ENCODE measurements at regions not wholly inside any gene's neighbourhood (a gene's known extent, or its start where the extent isn't known, plus 50 kb on each side); places are given as distances from the start of the nearest gene placed in this dataset.

DNA sequence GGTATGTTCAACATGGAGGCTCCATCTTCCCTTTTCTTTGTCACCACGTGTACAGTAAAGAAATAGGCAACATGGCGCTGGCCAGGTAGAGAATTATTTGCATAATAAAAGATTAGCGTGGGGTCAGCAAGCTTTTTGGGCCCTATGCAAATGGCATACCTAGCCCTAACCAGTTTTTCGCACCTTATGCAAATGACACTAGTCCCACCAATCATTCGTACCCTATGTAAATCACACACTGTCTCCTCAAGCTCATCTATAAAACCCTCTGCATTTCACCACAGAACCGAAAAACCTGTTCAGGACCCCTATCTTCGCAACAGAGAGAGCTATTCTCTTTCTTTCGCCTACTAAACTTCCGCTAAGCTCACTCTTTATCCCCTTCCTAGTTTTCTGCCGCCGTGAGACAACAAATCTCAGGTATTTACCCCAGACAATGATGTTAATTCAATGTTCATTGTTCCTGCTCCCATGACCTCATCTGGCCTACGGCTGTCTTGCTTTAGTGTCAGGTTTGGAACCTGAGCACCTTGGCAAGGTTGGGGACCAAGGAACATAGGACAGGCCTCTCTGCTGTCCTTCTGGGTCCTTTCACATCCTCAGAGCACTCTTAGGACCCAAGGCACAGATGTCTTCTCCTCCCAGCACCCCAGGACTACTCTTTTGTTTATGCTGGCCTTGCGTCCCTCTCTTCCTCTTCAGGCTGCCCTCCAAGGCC is 180.7 kb upstream of the RAI14 start:
- H3K9me3 Mint-ChIP-seq = peaks cover 0 to 10% (median 0%) of the 10 kb centered on the region in 7 donors
- Histone ChIP-seq H4K20me1 (ENCODE audit: insufficient read depth, low read length) (no peaks in the 10 kb centered on the region), H3K4me1 (ENCODE audit: control insufficient read depth in 1 of 2, insufficient read depth in 2 of 2, low read length in 2 of 2) (no peaks in the 10 kb centered on the region), H3K27me3 (ENCODE audit: control insufficient read depth in 2 of 2, insufficient read depth in 2 of 2, low read length in 2 of 2) (no peaks in the 10 kb centered on the region), H3K79me2 (ENCODE audit: insufficient read depth, low read length) (no peaks in the 10 kb centered on the region), H3K36me3 (replicated peaks in 1 of 2; ENCODE audit: control insufficient read depth in 1 of 2, insufficient read depth in 2 of 2, low read length in 2 of 2) (no peaks in the 10 kb centered on the region), H3K9ac (ENCODE audit: insufficient read depth, low read length, poor library complexity, severe bottlenecking) (no peak overlapping the region), H3K27ac (ENCODE audit: low read depth in 1 of 2, low read length in 2 of 2) (no peak overlapping the region), H3K4me3 (replicated peaks in 1 of 3; ENCODE audit: low read depth in 2 of 3, low read length in 3 of 3) (no peak overlapping the region), H3K4me2 (replicated peaks; ENCODE audit: extremely low read depth, low read length, poor library complexity, severe bottlenecking) (no peak overlapping the region), H3K9me3 (replicated peaks in 1 of 2; ENCODE audit: control insufficient read depth in 1 of 2, insufficient read depth in 1 of 2, low read length in 2 of 2) (no peaks in the 10 kb centered on the region), H2AFZ (ENCODE audit: insufficient read depth, low read depth, low read length, poor library complexity, severe bottlenecking) (no peak overlapping the region)
- intact Hi-C loops (cut with micrococcal nuclease) = no loop called here
- H3K4me1 Mint-ChIP-seq = no peaks in the 10 kb centered on the region
- peaks cover 6 to 8% (median 8%) of the 10 kb centered on the region in 3 donors for H3K27me3 Mint-ChIP-seq (ENCODE audit: low read depth in 3 of 3)
- TF ChIP-seq, protein P1, sequence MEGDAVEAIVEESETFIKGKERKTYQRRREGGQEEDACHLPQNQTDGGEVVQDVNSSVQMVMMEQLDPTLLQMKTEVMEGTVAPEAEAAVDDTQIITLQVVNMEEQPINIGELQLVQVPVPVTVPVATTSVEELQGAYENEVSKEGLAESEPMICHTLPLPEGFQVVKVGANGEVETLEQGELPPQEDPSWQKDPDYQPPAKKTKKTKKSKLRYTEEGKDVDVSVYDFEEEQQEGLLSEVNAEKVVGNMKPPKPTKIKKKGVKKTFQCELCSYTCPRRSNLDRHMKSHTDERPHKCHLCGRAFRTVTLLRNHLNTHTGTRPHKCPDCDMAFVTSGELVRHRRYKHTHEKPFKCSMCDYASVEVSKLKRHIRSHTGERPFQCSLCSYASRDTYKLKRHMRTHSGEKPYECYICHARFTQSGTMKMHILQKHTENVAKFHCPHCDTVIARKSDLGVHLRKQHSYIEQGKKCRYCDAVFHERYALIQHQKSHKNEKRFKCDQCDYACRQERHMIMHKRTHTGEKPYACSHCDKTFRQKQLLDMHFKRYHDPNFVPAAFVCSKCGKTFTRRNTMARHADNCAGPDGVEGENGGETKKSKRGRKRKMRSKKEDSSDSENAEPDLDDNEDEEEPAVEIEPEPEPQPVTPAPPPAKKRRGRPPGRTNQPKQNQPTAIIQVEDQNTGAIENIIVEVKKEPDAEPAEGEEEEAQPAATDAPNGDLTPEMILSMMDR (IDR thresholded peaks at IDR 0.05) = no peak
- no peak for DNase-seq
- H3K36me3 Mint-ChIP-seq = no peaks in the 10 kb centered on the region
- 94% methylated on average over 9 of the region's 13 CpGs for WGBS (ENCODE audit: insufficient coverage)
- H3K27ac Mint-ChIP-seq = no peak overlapping the region
- H3K4me3 Mint-ChIP-seq = no peak overlapping the region

DNA sequence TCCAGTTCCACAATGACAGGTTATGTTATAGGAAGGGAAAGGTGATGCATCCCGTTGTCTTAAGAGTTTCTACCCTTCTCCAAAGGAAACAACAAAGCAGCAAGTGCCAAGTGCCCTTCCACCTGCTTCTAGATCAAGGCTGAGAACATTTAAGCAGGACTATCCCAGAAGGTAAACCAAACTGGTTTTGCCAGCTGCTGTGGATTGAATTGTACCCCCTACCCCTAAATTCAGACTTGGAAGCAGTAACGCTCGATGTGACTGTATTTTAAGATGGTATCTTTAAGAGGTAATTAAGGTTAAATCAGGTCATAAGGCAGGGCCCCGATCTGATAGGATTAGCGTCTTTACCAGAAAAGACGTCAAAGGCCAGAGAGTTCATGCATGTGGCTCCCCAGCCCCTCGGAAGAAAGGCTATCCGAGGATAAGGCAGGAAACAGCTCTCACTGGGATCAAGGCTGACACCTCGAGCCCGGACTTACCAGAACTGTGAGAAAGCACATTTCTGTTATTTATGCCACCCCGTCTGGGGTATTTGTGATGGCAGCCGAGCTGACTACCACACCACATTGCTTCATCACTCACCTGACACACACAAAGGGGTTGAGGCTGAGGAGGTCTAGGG is 179.1 kb upstream of the RAI14 start:
- H3K4me3 ChIP-seq (replicated peaks in 1 of 3; ENCODE audit: low read depth in 2 of 3, low read length in 3 of 3) = no peak overlapping the region
- H3K27ac Mint-ChIP-seq = no peak overlapping the region
- H3K9ac ChIP-seq (ENCODE audit: insufficient read depth, low read length, poor library complexity, severe bottlenecking) = no peak overlapping the region
- H4K20me1 ChIP-seq (ENCODE audit: insufficient read depth, low read length) = no peaks in the 10 kb centered on the region
- H3K79me2 ChIP-seq (ENCODE audit: insufficient read depth, low read length) = no peaks in the 10 kb centered on the region
- no peaks in the 10 kb centered on the region for H3K4me1 ChIP-seq (ENCODE audit: control insufficient read depth in 1 of 2, insufficient read depth in 2 of 2, low read length in 2 of 2)
- H3K27me3 ChIP-seq (ENCODE audit: control insufficient read depth in 2 of 2, insufficient read depth in 2 of 2, low read length in 2 of 2) = no peaks in the 10 kb centered on the region
- no peak overlapping the region for H3K4me2 ChIP-seq (replicated peaks; ENCODE audit: extremely low read depth, low read length, poor library complexity, severe bottlenecking)
- peaks cover 7 to 12% (median 8%) of the 10 kb centered on the region in 3 donors for H3K27me3 Mint-ChIP-seq (ENCODE audit: low read depth in 3 of 3)
- H3K4me3 Mint-ChIP-seq = no peak overlapping the region
- no peaks in the 10 kb centered on the region for H3K4me1 Mint-ChIP-seq
- TF ChIP-seq, protein P1 (IDR thresholded peaks at IDR 0.05) = no peak
- H3K27ac ChIP-seq (ENCODE audit: low read depth in 1 of 2, low read length in 2 of 2) = no peak overlapping the region
- H3K36me3 Mint-ChIP-seq = no peaks in the 10 kb centered on the region
- H3K9me3 Mint-ChIP-seq = no peaks in the 10 kb centered on the region
- DNase-seq = no peak
- H3K36me3 ChIP-seq (replicated peaks in 1 of 2; ENCODE audit: control insufficient read depth in 1 of 2, insufficient read depth in 2 of 2, low read length in 2 of 2) = no peaks in the 10 kb centered on the region
- 90% methylated on average over 6 of the region's 12 CpGs for WGBS (ENCODE audit: insufficient coverage)
- intact Hi-C loops (cut with micrococcal nuclease) = no loop called here
- H3K9me3 ChIP-seq (replicated peaks in 1 of 2; ENCODE audit: control insufficient read depth in 1 of 2, insufficient read depth in 1 of 2, low read length in 2 of 2) = no peaks in the 10 kb centered on the region
- no peak overlapping the region for H2AFZ ChIP-seq (ENCODE audit: insufficient read depth, low read depth, low read length, poor library complexity, severe bottlenecking)

Measured in CD14-positive monocyte (primary cell).